NT2/D1 (cell line): ENCODE measurements at regions not wholly inside any gene's neighbourhood (a gene's known extent, or its start where the extent isn't known, plus 50 kb on each side); places are given as distances from the start of the nearest gene placed in this dataset.

Experiments used
- SUZ12 ChIP-seq: IDR thresholded peaks from 2 replicates; pipeline ENCODE4 v1.6.1; 2011; ENCODE audit not compliant: insufficient read length, insufficient read depth; ENCODE audit errors: extremely low read depth
- YY1 ChIP-seq: IDR thresholded peaks from 2 replicates; pipeline ENCODE4 v1.6.1; 2011; ENCODE audit not compliant: insufficient read length, insufficient read depth

- TF ChIP-seq SUZ12 (no peak), YY1 (no peak)
Measured at GRCh38 chr6:1003394-1004160, 308.3 kb upstream of the FOXQ1 start.
